ENCODE measurements at regions not wholly inside any gene's neighbourhood (a gene's known extent, or its start where the extent isn't known, plus 50 kb on each side); places are given as distances from the start of the nearest gene placed in this dataset.
"Not testable (repeated sequence)": the region's sequence is repeated elsewhere in the genome, so short reads cannot be mapped to it uniquely, and the experiment has no call there.

DNA sequence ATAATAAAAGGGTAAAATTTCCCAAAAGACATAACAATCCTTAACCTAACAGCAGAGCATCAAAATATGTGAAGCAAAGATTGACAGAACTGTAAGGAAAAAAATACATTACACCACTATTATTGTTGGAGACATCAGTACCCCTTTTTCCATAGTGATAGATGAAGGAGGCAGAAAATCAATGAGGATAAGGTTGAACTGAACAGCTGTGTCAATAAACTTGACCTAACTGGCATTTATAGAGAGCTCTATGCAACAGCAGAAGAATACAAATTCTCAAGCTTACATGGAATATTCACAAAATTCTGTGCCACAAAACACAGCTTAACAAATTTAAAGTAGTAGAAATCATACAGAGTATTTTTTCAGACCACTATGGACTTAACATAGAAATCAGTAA, 195.0 kb upstream of the ELAC2 start:
- no peak for DNase-seq (ENCODE audit: low spot score)

DNA sequence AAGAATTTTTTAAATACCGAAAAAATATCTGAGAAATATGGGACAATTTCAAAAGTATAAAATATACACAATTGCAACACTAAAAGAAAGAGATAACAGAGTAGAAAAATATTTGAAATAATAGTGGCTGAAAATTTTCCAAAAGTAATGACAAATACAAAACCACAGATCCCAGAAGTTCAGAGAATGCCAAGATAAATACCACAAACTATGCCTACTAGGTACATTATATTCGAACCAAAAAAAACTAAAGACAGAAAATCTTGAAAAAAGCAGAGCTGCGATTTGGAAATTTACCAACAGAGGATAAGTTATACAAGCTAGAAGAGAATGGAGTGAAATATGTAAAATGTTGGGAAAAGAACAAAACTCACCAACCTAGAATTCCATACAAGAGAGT, 191.3 kb upstream of the ELAC2 start:
- DNase-seq (ENCODE audit: low spot score), result no peak

DNA sequence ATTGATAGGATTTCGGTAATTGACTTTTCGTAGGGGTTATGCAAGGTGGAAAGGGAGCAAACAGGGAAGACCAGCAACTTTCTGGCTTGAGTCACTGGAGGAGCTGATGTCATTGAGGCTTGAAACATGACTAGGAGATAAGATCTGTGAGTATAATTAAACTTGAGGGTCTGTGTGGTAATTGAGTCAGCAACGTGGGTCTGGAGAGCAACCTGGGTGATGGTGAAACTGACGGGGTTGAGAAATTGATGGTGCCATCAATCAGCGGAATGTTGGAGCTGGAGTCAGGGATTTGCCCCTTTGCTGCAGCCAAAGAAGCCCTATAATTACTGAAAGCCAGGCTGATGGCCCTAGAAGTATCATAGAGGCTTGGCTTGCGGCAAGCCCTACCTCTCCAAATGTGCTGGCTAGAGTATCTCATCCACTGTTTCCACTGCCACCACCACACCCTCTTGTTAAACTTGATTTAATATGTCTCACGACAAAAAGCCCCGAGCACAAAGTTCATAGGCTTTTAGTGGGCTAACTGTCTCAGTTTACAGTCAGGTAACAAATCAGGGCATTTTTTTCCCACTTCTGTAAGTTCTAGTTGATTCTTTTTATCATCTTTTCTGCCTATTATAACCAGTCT, 186.9 kb upstream of the ELAC2 start:
- DNase-seq (ENCODE audit: low spot score), result no peak

DNA sequence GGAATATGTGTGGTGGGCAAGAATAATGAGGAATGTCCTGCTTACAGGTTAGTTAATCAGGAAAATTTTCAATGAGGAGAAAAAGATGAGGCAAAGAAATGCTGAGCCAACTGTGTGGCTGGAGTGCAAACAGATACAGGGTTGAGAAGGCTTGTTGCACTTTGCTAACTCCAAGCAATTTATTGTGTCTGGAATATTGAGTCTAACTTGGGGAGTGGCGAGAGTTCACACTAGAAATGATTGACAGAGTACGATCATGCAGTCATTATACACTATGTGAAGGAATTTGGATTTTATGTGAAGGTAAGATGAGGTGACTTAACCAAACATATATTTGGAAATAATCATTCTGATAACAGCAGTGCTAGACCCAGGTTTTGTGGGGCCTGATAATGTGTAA, 185.0 kb upstream of the ELAC2 start:
- no peak for DNase-seq (ENCODE audit: low spot score)

DNA sequence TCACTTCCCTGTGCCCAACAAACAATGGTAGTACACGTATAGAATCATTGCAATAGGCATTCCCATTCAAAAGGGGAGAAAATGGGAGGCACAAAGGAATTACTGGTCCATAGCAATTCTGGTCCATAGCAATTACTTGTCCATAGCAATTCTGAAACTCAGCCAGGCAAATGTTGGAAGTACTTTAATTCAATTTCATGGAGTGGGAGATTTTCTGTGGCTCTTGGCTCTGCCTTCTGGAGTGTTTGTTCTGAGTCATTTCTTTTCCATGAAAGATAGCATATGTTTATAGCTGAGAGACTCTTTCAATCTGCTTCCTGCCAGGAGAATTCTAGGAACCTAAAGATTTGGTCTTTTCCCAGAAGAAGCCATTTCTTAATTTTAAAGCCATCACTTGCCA, 182.8 kb upstream of the ELAC2 start:
- no peak for DNase-seq (ENCODE audit: low spot score)

DNA sequence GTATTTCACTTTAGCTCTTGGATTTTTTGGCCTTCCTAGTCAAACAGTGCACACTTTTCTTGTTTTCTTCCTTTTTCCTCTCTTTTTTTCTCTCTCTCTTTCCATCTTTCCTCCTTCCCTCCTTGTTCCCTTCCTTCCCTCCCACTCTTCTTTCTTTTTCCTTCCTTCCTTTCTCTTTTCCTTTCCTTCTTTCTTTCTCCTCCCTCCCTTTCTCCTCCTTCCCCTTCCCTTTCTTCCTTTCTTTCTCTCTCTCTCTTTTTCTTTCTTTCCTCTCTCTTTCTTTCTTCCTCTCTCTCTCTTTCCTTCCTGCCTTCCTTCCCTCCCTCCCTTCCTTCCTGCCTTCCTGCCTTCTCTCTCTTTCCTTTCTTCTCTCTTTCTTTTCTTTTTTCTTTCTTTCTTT, 181.6 kb upstream of the ELAC2 start:
- DNase-seq (ENCODE audit: low spot score), result no peak

DNA sequence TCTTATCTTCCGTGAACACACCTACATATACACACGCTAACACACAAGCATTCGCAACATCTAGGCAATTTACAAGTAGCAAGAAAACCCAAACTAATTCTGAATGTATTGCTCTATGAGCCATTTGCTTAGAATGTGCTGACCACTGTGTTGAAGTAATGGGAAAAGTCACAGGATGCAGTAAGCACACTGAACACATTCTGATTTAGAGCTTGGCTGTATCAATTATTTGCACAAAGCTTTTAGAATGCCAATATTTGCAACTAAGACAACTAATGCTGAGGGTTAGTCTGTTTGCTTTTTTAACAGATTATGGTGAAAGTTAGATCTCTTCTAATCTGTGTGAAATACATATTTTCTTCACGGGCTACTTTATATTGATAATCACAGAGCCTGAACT, 179.8 kb upstream of the ELAC2 start:
- no peak for DNase-seq (ENCODE audit: low spot score)

DNA sequence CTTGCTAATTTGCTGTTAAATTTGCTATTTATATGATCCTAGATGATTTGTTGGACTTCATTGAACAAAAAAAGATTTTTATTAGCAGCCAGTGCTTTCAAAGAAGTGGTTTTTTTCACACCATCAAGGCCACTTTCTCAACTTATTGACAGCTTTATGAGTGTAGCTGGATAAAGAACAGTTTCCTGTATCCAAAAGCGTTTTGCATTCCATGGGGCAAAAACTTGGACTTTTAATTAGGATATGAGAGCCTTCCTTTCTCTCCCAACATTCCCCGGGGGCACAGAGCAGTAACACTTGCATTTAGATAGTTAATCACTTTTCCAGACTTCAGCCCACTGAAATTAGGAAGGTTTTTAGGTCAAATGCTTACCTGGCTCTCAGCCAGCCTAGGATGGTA, 177.1 kb upstream of the ELAC2 start:
- DNase-seq (ENCODE audit: low spot score), result no peak

DNA sequence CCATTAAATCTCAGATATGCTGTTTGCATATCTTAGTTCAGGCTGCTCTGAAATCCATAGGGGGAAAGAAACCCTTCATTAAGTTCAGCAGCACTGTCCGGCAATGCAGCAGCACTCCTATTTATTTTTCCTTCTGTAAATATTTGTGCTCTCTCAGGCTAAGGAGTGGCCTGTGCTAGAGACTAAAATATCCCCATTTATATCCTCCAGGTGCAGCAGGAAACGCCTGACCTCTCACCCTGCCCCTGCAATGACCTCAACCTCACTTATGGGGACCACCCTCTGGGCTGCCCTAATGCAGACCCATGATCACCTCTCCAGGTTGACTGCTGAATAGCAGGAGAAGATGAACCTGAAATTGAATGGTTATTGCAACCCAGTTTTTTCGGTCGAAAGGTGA, 165.0 kb upstream of the ELAC2 start:
- no peak for DNase-seq (ENCODE audit: low spot score)

DNA sequence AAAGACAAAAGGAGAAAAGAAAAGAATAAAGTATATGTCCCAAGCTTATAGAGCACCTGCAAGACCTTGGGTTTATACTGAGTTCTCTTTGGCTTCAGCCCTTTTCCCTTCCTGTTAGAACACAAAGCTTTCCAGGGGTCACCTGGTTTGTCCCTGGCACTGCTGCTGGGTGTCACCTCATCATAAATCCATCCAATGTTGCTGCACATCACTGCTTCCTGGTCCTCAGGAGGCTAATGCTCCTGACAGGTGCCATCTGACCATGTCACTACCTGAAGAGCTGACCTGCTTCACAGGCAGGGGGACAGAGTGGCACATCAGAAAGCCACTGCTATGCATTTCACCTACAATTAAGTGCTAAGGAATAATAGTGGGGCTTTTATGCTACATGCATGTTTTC, 164.6 kb upstream of the ELAC2 start:
- DNase-seq (ENCODE audit: low spot score), result no peak

DNA sequence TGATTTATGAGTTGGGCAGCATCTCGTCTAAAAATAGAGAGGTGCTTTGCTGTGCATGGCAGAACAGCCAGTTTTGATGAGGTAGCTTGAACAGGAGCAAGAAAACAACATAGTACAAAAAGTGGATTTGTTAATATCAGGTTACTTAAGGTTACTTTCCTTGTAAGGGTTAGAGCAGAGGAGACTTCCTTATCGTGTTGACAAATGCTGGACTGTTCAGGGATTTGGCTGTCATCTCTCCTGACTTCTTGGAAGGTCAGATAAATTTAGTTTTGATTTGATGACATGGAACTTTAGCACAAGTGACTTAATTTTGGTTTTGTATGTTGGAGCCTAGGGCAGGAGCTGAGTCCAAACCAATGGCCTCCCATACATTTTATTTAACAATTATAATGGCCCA, 163.9 kb upstream of the ELAC2 start:
- DNase-seq (ENCODE audit: low spot score), result no peak

DNA sequence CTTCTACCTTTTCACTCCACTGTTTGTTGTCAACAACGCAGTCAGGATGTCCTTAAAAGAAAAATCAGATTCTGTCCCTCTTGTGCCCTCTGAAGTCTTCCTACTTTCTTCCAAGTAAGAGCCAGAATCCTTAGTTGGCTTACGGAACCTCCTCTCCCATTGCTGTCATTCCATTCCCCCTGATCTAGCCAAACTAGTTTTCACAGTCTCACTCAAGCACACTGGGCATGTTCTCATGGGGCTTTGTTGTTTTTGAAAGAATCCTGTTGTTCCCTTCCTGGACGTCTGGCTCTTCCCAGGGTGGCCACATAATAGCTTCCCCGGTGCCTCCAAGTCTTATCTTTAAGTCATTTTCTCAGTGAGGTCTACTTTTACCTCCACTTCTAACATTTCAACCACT, 158.6 kb upstream of the ELAC2 start:
- no peak for DNase-seq (ENCODE audit: low spot score)

DNA sequence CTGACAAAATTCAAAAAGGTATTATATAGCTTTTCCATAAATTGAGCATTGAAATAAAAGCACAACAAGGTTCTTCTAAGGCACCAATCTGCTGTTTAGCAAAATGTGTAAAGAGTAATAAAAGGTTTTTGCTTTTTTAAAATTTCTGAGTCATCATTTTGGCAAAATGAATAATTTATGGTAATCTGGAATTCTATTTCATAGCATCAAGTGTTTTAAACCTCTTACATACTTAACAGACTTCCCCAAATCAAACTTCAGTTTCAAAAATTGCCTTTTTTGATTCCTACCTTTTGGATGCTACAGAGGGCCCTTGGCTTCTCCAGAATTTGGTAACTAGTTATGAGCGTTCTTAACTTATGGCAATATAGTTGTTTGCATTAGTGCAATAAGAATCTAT, 154.0 kb upstream of the ELAC2 start:
- no peak for DNase-seq (ENCODE audit: low spot score)

DNA sequence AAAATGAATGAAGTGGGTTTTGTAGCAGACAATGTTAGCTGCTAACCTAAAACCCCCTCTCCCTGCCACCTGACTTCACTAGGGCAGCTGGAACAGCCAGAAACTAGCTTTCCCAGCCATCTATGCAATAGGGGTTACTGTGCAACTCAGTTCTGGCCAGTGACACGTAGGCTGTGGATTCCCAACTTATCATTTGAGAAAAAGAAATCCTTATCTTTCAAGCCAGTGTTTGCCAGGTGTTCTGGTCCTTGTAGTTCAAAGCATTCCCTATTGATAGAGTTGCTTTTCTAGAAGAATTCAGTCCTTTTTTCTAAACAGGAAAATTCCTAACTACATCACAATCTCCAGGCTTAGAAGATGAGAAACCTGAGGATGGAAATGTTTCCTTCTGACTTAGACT, 144.5 kb upstream of the ELAC2 start:
- no peak for DNase-seq (ENCODE audit: low spot score)

DNA sequence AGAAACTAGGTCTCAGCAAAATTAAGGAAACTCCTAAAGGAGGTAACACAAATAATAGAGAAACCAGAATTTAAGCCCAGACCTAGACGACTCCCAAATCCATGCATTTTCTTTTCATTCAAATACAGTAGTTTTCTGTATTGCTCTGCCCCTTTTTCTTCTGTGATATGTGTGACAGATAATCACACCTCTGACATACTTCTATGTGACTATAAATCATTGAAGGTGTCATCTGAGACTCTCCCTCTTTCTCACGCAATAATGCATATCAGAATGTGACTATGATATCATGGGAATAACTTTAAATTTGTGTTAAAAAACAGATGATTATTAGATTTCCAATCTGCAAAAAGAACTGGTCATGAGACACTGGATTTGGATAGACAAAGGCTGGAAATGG, 143.0 kb upstream of the ELAC2 start:
- no peak for DNase-seq (ENCODE audit: low spot score)

DNA sequence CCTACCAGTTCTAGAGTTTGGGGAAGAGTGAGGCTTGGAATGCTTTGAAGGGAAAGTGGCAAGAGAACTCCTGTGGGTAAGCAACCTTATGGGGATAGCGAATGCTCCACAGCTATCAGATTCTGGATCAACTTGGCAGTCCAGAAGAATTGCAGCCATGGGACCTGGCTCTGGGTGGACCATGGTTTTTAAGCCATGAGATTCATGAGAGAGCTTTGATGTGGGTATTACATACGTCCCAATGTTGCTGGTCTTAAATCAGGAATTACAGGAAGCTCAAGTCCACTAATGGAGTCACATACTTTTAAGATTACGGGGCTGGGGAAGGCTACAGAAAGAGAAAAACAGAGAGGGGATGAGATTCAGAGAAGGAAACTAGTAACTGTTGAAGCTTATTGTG, 142.5 kb upstream of the ELAC2 start:
- no peak for DNase-seq (ENCODE audit: low spot score)

DNA sequence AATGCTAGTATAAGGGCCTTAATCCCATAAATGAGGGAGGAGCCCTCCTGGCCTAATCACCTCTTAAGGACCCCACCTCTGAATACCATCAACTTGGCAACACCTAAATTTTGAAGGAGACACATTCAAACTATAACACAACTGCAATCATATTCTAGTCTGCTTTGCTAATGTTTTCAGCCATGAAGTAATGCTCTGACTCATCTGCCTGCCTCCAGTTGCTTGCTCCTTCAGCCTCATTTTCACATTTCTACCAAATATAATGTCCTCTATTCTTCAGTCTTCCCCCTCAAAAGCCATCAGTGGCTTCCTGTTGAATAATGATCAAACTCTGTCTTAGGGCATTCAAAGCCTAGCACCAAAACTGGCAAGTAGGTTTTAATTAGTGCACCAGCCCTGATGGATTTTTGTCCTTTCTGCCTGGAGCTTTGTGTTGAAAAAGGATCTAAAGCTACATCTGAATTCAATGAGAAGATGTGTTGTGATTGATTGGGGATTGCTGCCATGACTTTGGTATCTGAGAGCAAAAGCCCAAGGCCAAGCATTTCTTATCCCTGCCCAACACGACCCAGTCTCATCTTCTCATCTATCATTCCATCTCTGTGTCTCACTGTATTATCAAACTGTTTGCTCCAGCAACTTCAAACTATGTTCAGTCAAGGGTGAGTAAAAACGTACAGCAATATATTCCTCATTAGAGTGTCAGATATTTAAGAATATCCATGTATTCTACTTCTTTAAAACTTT, 140.8 kb upstream of the ELAC2 start:
- no peak for DNase-seq (ENCODE audit: low spot score)

DNA sequence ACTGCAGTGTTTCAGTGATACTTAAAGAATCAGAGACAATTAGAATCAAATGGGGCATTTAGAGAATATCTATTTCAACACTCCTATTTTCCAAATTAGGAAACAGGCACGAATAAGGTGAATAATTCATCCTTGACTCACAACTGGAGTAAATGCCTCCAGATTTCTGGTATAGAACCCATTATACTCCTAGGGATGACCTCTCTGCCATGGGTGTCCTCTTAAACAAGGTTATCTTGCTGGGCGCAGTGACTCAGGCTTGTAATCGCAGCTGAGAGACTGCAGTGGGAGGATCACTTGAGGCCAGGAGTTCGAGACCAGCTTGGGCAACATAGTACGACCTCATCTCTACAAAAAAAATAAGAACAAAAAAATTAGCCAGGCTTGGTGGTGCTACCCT, 139.8 kb upstream of the ELAC2 start:
- DNase-seq (ENCODE audit: low spot score), result no peak

DNA sequence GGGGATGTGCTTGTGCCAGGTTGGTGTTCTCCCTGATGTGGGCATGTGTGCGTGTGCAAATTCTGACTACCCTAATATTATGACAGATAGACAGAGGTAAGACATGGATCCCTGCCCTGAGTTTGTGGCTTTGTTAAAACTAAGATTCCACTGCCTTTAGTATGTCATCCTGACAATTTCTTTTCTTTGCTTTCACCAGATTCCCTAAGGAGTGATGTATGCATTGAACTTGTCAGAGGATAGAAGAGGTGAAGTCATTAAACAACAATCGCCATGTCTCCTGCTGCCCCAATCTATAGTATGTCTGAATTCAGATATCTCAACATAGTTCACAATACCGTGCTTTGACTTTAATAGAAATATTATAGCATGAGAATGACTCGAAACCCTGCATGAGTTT, 137.1 kb upstream of the ELAC2 start:
- DNase-seq (ENCODE audit: low spot score), result no peak

DNA sequence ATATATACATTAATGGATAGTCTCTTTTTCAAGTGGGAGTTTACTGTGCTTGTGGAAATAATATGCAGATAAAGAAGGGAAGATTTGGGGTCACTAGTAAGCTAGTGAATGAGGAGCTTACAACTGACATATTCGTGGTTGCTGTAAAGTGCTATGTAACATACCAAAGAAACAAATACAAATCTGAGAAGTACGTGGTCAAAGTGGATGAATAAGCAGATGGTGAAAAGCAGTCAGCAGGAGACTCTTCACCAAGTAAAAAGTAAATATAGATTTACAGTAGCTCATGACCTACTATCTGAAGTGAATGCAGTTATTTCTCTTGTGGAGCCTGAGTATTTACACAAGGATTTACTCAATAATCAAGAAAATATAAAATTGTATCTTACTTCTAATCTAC, 136.6 kb upstream of the ELAC2 start:
- DNase-seq (ENCODE audit: low spot score), result no peak

DNA sequence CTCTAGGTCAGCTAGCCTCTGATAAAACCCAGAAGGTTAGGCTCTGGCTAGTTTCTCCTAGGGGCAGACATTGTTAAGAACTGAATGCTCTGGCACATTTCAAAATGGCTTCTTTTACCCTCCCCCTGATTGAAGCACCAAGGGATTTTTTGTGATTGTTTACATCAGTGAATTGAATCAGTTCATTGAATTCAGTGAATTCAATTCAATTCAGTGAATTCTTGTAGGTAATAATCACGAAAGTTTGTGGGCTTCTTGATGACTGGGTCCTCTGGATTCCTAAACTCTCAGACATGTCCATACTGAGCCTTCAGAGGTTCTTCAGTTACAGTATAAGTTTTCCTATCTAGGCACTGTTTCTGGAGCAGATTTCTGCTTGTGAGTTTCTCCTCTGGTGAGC, 135.2 kb upstream of the ELAC2 start:
- DNase-seq (ENCODE audit: low spot score), result no peak

DNA sequence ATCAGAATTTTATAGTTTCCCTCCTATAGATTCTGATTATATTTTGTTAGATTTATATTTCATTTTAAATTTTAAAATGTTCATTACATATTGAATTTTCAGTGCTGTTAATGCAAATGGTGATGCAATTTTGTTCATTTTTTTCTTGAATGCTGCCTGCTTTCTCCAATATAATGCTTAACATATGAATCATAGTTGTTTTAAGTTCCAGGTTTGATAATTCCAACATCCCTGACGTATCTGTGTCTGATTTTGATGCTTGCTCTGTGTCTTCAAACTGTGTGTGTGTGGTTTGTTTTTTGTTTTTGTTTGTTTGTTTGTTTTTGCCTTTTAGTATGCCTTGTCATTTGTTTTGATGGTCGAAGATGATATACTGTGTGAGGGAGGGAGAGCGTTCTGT, 134.7 kb upstream of the ELAC2 start:
- no peak for DNase-seq (ENCODE audit: low spot score)

DNA sequence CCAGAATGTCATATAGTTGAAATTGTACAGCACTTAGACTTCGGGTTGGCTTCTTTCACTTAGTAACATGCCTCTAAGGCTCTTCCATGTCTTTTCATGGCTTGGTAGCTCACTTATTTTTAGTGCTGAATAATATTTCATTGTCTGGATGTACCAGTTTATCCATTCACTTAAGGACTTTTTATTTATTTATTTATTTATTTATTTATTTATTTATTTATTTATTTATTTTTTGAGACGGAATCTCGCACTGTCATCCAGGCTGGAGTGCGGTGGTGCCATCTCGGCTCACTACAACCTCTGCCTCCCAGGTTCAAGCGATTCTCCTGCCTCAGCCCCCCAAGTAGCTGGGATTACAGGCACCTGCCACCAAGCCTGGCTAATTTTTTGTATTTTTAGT, 132.9 kb upstream of the ELAC2 start:
- DNase-seq (ENCODE audit: low spot score), result not testable (repeated sequence)

DNA sequence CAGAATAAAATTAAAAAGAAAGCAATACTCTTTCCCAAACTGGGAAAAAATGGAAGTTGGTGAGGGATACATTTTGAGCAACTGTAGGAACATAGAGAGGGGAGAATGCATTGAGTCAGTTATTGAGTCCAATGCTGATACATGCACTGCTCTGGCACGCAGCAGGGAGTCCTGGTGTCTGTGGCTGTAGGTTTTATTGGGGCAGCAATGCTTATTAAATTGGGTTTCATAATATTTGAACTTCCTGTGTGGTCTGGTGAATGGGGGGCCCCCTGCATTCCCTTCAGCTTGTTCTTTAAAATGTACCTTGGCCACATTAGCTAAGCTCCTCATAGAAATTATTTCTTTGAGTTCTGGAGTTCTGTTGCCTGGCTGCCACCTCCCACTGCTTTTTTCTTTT, 125.2 kb upstream of the ELAC2 start:
- DNase-seq (ENCODE audit: low spot score), result no peak

Data from D341Med (cell line).